ENCODE measurements at regions not wholly inside any gene's neighbourhood (a gene's known extent, or its start where the extent isn't known, plus 50 kb on each side); places are given as distances from the start of the nearest gene placed in this dataset.

DNA sequence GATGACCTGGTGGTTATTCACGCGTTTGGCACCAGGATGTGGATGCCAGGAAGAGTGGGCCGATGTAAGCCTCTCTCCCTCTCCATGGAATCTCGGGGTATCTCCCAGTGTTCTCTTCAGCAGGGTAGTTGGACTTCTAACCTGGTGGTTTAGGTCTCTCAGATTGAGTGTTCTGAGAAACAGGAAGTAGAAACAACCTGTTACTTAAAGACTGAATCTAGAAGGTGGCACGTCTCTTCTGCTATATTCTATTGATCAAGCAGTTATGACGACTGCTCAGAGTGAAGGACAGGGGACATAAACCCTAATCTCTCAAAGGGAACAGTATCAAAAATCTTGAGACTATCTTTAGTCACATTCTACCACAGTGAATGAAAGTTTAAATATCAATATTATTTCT, 918.7 kb upstream of the PIK3C3 start:
- TF ChIP-seq FOXP2 (optimal IDR thresholded peaks at IDR 0.05; ENCODE audit: borderline replicate concordance, extremely low read depth, extremely low read length, insufficient read depth) (no peak), POLR2AphosphoS5 (IDR thresholded peaks at IDR 0.05; ENCODE audit: low read depth, low read length) (no peak)

All from PFSK-1 (cell line).